SW 1271 (cell line): ENCODE measurements at regions not wholly inside any gene's neighbourhood (a gene's known extent, or its start where the extent isn't known, plus 50 kb on each side); places are given as distances from the start of the nearest gene placed in this dataset.
A peak's percentile ranks its signal among the peaks of the same experiment; 100 is the strongest.
"Not testable (repeated sequence)": the region's sequence is repeated elsewhere in the genome, so short reads cannot be mapped to it uniquely, and the experiment has no call there.

Source experiments
- DNase-seq, 2 experiments: peaks; one replicate each; lab custom pipeline; 2025; lab: John Stamatoyannopoulos, UW

DNA sequence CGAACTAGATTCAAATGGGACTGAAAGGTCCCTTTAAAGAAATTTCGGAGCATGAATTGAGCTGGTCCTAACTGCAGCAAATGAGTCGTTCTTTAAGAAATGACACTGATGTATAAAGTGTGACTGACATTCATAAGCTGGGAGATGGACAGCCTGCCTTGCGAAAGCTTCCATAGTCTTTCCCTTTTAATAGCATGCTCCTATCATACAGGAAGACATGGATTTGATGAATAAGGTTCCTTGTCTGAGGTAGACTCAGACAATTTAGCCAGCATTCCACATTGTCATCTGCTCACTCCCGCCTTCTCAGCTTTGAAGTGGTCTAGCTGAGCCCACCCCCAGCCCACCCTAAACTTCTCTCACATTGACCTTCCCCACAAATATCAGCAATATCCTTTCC lies 264.9 kb downstream of the TSN start:
- DNase-seq: no peak

DNA sequence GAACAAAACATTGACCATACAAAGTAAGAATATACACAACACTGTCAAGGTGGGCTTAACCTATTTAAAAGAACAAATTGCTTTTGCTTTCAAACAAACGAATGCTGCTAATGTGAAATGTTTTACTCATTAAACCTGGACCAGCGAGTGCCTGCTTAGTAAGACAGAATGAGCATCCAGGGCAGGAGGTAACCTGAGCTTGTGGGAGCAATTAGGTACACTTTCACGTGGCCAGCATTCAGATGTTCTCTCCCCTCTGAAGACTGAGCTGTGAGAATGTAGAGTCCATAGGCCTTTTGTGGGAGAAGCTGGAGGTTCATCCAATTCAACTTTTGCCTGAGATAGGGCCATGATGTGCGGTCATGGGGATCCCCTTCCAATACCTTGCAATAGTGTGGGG lies 266.5 kb downstream of the TSN start:
- no peak for DNase-seq

GRCh38 chr2:122022531-122022930 lies 267.1 kb downstream of the TSN start:
- DNase-seq: no peak

GRCh38 chr2:122023059-122023864 lies 267.8 kb downstream of the TSN start:
- DNase-seq: no peak

DNA sequence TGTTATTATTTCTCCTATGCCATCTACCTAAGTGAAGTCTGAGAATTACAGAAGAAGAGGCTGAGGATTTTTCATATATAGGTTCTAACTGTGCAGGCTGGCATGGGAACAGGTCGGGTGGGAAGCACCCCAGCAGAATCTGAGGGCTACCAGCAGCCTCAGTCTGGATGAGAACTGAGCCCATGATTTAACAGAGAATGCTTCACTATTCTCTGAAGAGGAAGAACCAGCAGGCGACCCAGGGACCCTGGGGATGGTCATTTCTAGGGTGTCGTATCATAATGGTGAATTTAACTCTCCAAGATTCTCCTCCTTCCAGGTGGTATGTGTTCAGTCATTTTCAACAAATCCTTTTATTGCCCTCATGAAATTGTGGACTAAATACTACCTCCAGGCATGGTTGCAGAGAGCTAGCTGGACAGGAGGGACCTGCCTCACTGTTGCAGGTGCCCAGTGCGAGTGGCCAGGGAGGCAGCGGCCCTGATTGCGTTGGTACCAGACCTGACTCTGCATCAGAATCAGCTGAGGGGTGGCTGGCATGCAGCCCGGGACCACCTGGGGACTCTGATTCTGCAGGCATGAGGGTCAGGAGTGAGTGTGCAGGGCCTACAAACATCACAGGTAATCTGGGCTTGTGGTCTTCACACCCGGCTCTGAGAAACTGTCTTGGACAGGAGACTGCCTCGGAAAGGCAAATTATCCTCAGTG lies 272.2 kb downstream of the TSN start:
- DNase-seq: no peak

DNA sequence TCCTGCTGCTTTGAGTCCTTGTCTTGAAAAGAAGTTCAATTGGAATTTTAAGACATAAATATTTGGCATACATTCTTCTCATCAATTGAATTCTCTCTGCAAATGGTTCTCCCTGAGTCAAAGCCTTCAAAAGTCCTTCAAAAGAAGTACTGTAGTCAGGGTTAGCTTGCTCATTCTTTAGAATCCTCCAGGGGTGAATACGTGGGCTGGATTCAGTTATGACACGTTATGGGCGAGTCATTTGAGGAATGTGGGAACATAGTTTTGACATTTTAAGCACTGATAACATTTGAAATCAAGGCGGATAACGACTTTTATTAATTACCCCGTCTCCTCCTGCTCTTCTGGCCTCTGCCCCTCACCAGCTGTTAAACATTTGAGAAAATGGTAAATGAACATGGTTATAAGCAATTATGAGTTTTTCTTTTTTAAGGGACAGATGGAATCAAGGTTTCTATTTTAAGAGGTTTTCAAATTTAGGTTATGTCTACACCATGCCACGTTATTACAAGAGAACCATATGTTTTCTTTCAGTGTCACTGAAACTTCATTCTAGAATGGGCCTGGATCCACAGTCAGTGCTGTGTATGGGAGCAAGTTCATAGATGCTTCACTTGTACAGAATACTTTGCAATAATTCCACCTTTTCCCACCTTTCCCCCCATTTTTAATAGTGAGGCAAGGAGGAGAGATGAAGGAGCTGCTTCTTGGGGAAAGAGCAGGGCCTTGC lies 273.1 kb downstream of the TSN start:
- peak; percentile 8 to 14 for DNase-seq

- DNase-seq: no peak
These were observed 274.0 kb downstream of the TSN start for GRCh38 chr2:122029456-122029855.

- no peak for DNase-seq
These were observed 274.5 kb downstream of the TSN start for GRCh38 chr2:122029945-122030344.

GRCh38 chr2:122031544-122032263 lies 276.3 kb downstream of the TSN start:
- DNase-seq: no peak

GRCh38 chr2:122032264-122032645 lies 276.8 kb downstream of the TSN start:
- DNase-seq: no peak

DNA sequence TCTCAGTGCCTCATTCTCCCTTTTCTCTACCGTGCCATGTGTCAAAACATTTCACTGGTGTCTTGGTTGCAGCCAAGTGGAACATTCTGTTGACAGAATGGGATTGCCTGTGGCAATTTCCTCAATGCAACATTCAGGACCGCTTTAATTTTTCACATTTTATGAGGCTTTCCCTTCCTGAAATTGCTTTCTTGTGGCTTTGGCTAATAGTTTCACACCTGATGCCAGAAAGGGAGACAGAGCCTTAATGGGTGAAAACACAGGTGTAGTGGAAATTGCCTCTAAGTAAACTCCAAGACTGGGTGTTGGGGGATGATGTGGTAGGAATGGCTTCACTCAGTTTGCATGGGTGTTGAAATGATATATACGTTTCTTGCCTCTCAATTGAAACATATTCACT lies 278.3 kb downstream of the TSN start:
- no peak for DNase-seq

- DNase-seq: no peak
These were observed 278.9 kb downstream of the TSN start for GRCh38 chr2:122034344-122034743.

GRCh38 chr2:122034777-122035176 lies 279.3 kb downstream of the TSN start:
- no peak for DNase-seq

DNA sequence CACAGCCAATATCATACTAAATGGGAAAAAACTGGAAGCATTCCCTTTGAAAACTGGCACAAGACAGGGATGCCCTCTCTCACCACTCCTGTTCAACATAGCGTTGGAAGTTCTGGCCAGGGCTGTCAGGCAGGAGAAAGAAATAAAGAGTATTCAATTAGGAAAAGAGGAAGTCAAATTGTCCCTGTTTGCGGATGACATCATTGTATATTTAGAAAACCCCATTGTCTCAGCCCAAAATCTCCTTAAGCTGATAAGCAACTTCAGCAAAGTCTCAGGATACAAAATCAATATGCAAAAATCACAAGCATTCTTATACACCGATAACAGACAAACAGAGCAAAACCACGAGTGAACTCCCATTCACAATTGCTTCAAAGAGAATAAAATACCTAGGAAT lies 283.4 kb downstream of the TSN start:
- DNase-seq: not testable (repeated sequence)

DNA sequence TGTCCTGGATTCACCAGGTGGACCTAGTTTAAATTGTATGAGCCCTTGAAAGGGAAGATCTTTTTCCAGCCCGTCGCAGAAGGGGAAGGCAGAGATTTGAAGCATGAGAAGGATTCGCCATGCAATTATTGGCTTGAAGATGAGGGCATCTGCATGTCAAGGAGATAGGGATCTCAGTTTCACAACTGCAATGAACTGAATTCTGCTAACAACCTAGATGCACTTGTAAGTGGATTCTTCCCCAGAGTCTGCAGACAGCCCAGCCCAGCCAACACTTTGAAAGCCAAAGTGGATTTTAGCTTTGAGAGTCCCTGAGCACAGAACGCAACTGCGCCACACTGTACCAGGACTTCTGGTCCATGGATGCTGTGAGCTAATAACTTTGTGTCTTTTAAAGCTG lies 286.0 kb downstream of the TSN start:
- DNase-seq: no peak

GRCh38 chr2:122051659-122052058 lies 296.2 kb downstream of the TSN start:
- not testable (repeated sequence) for DNase-seq

DNA sequence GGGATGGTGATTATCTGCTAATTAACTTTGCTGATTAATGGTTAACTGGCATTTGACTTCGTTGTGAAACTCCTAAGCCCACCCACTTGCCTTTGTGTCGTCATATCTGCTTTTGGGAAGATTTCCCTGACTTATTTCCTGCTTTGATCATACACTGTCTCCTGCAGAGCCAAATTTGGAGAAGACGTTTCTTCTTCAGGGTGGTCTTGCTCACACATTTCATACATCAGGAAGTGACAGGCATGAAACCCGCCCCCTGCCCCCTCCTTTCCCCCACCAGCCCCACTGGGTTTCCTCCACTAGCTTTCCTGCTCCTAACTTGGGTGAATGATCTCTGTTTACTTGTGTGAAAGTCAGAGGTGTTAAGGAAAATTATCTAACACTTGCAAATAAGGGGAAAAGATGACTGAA lies 300.1 kb downstream of the TSN start:
- DNase-seq: no peak

DNA sequence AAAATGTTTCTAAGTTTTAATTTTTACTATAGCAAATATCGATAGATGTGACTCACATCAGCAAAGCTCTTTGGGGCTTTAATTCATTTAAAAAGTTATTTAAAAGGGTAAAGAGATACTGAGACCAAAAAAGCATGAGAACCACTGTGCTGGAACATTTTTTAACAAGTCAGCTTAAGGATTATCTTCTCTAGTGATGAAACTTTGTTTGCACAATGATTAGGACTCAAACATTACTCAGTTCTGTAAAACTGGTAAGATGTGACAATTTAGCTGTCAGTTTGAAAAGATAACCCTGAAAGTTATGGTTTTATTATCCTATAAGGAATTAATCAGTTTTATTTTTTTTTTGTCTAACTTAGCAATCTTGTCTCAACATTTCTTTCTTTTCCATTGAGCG lies 301.4 kb downstream of the TSN start:
- no peak for DNase-seq

GRCh38 chr2:122061206-122061605 lies 305.8 kb downstream of the TSN start:
- no peak for DNase-seq

GRCh38 chr2:122061831-122062230 lies 306.4 kb downstream of the TSN start:
- DNase-seq: no peak

DNA sequence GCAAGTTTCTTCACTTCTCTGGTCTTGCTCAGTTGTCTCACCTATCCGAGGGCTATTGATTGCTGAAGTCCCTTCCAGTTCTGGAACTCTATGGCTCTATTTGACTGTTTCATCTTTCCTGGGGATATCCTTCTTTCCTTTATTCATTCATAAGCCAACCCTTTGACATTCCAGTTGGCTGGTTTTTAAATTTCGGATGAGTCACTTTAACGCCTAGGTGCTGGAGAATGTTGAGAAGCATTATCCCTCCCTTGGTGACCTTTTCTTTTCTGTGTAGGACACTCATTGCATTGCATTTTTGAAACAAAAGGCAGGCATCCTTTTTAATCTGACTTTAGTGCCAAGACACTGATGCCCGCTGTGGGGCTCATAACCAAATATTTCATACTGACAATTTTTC lies 307.1 kb downstream of the TSN start:
- DNase-seq: no peak

GRCh38 chr2:122063716-122064115 lies 308.3 kb downstream of the TSN start:
- DNase-seq: no peak
